H1 (cell line): ENCODE measurements at regions not wholly inside any gene's neighbourhood (a gene's known extent, or its start where the extent isn't known, plus 50 kb on each side); places are given as distances from the start of the nearest gene placed in this dataset.

Experiments used
- CHD7 ChIP-seq: fragments of 300-600 bp; sonication (generic); IDR thresholded peaks from 2 replicates; pipeline ENCODE4 v1.7.1; 2012; ENCODE audit warnings: low read length, moderate library complexity, mild to moderate bottlenecking, inconsistent platforms; ENCODE audit not compliant: insufficient replicate concordance
- KDM5A ChIP-seq: fragments of 200-600 bp; IDR thresholded peaks from 2 replicates; pipeline ENCODE4 v1.7.1; 2012; ENCODE audit warnings: mild to moderate bottlenecking, low read length, inconsistent platforms, mixed read lengths
- SAP30 ChIP-seq: fragments of 300-600 bp; sonication (generic); IDR thresholded peaks from 2 replicates; pipeline ENCODE4 v1.7.1; 2012; ENCODE audit warnings: low read length, moderate library complexity, mild to moderate bottlenecking, inconsistent platforms; ENCODE audit not compliant: insufficient read depth, insufficient replicate concordance

- TF ChIP-seq SAP30: no peak
- TF ChIP-seq KDM5A: no peak
- no peak for TF ChIP-seq CHD7
Measured at GRCh38 chr1:5757187-5757805, 234.9 kb downstream of the NPHP4 start (continued).
